Left renal cortex interstitium (tissue), 4 donors: ENCODE measurements at regions not wholly inside any gene's neighbourhood (a gene's known extent, or its start where the extent isn't known, plus 50 kb on each side); places are given as distances from the start of the nearest gene placed in this dataset.
"Not testable (repeated sequence)": the region's sequence is repeated elsewhere in the genome, so short reads cannot be mapped to it uniquely, and the experiment has no call there.

ENCODE experiments used
- DNase-seq, 4 donors: peaks; one replicate each; pipeline ENCODE4 v3.0.0-alpha.2; 2013; ENCODE audit warnings: low read depth in 4 of 4, low spot score in 2 of 4, missing footprints in 1 of 4

DNA sequence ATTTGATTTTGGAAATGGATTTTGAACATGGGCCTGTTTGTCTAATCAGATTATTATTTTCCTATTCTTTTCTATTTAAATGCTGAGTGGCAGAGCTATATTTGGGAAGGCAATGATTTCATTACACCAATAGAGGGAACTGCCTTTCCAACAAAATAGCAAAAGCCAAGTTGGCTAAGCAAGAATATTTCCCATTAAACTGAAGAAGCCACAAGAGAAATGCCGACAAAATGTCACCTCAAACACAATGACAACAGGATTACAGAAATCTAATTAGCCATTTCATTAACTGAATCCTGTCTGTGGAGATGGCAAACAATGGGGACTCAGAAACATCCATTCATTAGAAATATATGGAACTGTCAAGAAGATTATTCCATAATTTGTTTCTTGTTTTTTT lies 1593.1 kb upstream of the RAG2 start:
- DNase-seq, result no peak

GRCh38 chr11:38182126-38182866 lies 1584.3 kb upstream of the RAG2 start:
- DNase-seq, result no peak

DNA sequence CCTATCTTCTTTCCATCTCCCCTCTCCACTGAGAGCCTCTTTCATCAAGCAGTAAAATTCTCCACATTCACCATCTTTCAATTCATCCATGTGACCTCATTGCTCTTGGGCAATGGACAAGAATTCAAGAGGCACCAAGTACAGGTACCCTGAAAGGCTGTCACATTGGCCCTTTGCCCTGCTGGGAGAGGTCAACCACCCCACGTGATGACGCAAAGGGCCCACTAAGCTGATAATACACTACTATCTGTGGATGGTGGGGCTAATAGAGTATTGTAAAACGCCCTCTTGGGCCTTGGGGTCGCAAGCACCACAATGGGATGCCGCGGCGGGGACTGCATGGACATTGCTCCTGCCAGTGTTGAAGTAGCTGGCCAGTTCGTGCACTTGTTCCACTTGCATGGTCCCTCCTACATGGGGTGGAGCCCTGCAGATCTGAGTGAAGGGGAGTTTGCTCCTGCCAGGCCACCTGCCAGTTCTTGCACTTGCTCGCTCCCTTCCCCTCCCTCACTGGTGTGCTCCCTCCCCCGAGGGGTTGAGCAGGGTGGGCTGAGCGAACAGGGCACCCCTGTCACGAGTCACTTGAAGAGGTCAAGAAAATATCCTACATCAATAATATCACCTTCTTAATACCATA lies 1578.8 kb upstream of the RAG2 start:
- no peak for DNase-seq

GRCh38 chr11:38173676-38174075 lies 1575.6 kb upstream of the RAG2 start:
- DNase-seq, result no peak

- no peak for DNase-seq
These were observed 1571.2 kb upstream of the RAG2 start for GRCh38 chr11:38169286-38169685.

- DNase-seq, result no peak
These were observed 1565.5 kb upstream of the RAG2 start for GRCh38 chr11:38163526-38163925.

GRCh38 chr11:38160433-38160832 lies 1562.4 kb upstream of the RAG2 start:
- no peak for DNase-seq

GRCh38 chr11:38159038-38159437 lies 1561.0 kb upstream of the RAG2 start:
- no peak for DNase-seq

- no peak for DNase-seq
These were observed 1558.6 kb upstream of the RAG2 start for GRCh38 chr11:38156495-38157146.

DNA sequence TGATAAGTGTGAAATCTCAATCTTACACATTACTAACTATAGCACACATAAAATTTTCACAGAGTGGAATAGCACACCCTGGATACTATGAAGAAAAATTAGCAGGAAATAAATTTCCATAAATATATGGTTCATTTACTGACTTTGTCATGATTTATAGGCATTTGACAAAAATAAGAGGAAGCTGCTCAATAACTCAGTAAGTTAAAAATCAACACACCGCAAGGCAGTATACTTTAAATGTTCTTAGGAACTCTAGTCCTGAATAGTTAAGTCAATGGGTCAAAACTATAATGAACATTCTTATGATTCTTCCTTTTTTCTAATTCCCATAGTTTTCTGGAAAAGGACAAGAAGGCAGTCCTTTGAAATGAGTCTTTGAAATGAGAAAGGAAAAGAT lies 1557.8 kb upstream of the RAG2 start:
- no peak for DNase-seq

GRCh38 chr11:38153985-38154384 lies 1555.9 kb upstream of the RAG2 start:
- no peak for DNase-seq

DNA sequence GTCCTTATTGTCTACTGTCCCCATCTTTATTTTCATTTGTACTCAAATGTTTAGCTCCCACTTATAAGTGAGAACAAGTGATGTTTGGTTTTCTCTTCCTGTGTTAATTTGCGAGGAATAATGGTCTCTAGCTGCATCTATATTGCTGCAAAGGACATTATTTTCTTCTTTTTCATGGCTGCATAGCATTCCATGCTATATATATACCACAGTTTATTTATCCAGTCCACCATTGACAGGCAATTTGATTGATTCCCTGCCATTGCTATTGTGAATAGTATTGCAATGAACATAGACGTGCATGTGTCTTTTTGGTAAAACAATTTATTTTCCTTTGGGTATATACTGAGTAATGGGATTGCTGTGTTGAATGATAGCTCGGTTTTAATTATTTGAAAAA lies 1545.8 kb upstream of the RAG2 start:
- no peak for DNase-seq

DNA sequence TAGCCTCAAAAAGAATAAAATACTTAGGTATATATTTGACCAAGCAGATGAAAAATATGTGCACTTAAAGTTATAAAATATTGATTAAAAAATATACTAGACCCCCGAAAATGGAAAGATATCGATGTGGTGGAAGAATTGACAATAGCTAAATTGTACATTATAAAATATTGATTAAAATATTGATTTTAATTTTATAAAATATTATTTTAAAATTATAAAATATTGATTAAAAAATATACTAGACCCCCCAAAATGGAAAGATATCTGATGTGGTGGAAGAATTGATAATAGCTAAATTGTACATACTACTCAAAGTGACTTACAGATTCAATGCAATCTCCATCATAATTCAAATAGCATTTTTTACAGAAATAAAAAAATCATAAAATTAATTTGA lies 1540.9 kb upstream of the RAG2 start:
- no peak for DNase-seq

DNA sequence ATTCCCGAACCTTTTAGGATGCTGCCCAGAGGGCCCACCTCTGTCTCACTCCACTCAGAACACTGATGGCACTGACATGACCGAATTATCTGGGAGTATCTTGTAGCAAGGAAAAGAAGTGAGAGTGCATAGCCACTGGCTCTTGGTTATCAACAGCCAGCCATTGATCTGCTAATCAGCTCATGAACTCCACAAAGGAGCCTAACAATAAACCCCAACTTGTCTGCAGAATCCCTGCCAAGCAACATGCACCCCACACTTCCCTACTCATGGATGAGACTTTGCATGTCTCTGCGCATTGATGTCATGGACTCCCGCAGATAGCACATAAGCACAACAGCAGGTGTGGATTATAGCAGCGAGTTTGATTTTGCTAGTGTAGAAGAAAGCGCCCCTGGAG lies 1538.9 kb upstream of the RAG2 start:
- no peak for DNase-seq

GRCh38 chr11:38131535-38131934 lies 1533.5 kb upstream of the RAG2 start:
- no peak for DNase-seq

GRCh38 chr11:38130976-38131375 lies 1532.9 kb upstream of the RAG2 start:
- no peak for DNase-seq

- no peak for DNase-seq
These were observed 1532.5 kb upstream of the RAG2 start for GRCh38 chr11:38130514-38130913.

DNA sequence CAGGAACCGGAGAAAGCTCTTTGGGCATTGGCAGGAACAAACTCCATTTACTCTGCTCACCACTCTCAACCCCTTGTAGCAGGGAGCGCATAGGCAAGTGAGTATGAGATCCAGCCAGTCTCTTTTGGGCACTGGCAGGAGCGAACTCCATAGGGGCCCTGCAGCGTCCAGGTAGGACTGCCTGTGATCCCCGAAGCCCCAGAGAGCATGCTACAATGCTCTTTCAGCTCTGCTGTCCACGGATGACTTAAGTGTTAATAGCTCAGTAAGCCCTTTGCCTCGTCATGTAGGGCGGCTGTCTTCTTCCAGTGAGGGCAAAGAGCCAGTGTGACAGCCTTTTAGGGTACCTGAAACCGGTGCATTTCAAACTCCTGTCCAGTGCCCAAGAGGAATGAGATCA lies 1525.6 kb upstream of the RAG2 start:
- DNase-seq, result no peak

- not testable (repeated sequence) for DNase-seq
These were observed 1518.6 kb upstream of the RAG2 start for GRCh38 chr11:38116616-38117015.

GRCh38 chr11:38115381-38115780 lies 1517.3 kb upstream of the RAG2 start:
- not testable (repeated sequence) for DNase-seq

GRCh38 chr11:38100836-38101462 lies 1502.9 kb upstream of the RAG2 start:
- DNase-seq, result no peak

DNA sequence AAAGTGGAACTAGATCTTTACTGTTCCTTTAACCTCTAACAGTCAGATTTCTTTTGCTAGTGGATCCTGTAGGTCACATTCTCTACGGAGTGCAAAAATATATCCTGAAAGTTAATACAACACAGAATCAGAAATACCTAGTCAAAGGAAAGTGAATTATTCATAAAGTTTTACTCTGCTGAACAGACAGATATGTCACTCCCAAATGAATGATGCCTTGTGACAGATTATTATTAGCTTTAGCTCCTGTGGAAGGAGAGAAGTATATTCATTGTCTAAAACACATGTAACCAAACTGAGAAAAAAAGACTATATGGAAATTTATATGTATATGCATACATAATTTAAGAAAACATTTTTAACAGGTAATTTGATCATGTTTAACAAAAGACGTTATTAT lies 1497.2 kb upstream of the RAG2 start:
- DNase-seq, result no peak
